Osteocyte (in vitro differentiated cells): ENCODE measurements at regions not wholly inside any gene's neighbourhood (a gene's known extent, or its start where the extent isn't known, plus 50 kb on each side); places are given as distances from the start of the nearest gene placed in this dataset.

ENCODE experiments used
- DNase-seq: peaks from one replicate; pipeline ENCODE4 v3.0.0; 2021; ENCODE audit warnings: mixed read lengths; ENCODE audit not compliant: unreplicated experiment; ENCODE audit errors: extremely low spot score
- H3K27ac Mint-ChIP-seq: one replicate; pipeline ENCODE4 v1.8.0; 2021; ENCODE audit warnings: mild to moderate bottlenecking, mixed read lengths; ENCODE audit not compliant: unreplicated experiment
- H3K27me3 Mint-ChIP-seq: one replicate; pipeline ENCODE4 v1.8.0; 2021; ENCODE audit warnings: mixed read lengths; ENCODE audit not compliant: unreplicated experiment
- H3K36me3 Mint-ChIP-seq: one replicate; pipeline ENCODE4 v1.8.0; 2021; ENCODE audit warnings: mixed read lengths; ENCODE audit not compliant: unreplicated experiment
- H3K4me1 Mint-ChIP-seq: one replicate; pipeline ENCODE4 v1.8.0; 2021; ENCODE audit warnings: mixed read lengths; ENCODE audit not compliant: unreplicated experiment
- H3K4me3 Mint-ChIP-seq: one replicate; pipeline ENCODE4 v1.8.0; 2021; ENCODE audit warnings: mild to moderate bottlenecking, moderate library complexity, mixed read lengths; ENCODE audit not compliant: unreplicated experiment
- H3K9me3 Mint-ChIP-seq: one replicate; pipeline ENCODE4 v1.8.0; 2021; ENCODE audit warnings: mixed read lengths; ENCODE audit not compliant: unreplicated experiment
- TF ChIP-seq, protein P1 (sequence below): fragments of 200-600 bp; sonication (generic); IDR thresholded peaks from 2 replicates; pipeline ENCODE4 v1.5.0; 2021; ENCODE audit warnings: antibody characterized with exemption, mild to moderate bottlenecking, moderate library complexity

DNA sequence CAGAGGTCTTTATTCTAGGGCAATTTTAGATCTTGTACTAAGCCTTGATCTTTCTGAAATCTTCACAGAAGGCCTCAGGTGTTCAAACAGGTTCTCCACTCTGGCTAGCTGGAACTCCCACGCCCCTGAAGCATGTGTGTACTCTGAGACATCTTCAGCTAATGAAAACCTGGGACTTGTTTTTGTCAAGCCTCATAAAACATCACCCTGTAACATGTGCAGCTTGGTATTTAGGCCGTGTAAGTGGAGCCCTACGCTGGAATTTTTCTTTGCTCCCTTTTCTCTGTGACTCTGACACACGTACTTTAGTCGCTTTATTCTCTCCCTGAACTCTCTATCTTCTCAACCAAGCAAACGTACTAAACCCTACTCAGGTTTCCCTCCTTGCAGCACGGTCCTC lies 701.9 kb upstream of the ZP4 start:
- Mint-ChIP-seq H3K9me3 (no peaks in the 10 kb centered on the region), H3K27ac (no peak overlapping the region), H3K36me3 (peaks cover 3% of the 10 kb centered on the region), H3K27me3 (no peaks in the 10 kb centered on the region), H3K4me1 (peaks cover 20% of the 10 kb centered on the region), H3K4me3 (no peak overlapping the region)
- no peak for DNase-seq
- TF ChIP-seq, protein P1, sequence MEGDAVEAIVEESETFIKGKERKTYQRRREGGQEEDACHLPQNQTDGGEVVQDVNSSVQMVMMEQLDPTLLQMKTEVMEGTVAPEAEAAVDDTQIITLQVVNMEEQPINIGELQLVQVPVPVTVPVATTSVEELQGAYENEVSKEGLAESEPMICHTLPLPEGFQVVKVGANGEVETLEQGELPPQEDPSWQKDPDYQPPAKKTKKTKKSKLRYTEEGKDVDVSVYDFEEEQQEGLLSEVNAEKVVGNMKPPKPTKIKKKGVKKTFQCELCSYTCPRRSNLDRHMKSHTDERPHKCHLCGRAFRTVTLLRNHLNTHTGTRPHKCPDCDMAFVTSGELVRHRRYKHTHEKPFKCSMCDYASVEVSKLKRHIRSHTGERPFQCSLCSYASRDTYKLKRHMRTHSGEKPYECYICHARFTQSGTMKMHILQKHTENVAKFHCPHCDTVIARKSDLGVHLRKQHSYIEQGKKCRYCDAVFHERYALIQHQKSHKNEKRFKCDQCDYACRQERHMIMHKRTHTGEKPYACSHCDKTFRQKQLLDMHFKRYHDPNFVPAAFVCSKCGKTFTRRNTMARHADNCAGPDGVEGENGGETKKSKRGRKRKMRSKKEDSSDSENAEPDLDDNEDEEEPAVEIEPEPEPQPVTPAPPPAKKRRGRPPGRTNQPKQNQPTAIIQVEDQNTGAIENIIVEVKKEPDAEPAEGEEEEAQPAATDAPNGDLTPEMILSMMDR, result no peak

DNA sequence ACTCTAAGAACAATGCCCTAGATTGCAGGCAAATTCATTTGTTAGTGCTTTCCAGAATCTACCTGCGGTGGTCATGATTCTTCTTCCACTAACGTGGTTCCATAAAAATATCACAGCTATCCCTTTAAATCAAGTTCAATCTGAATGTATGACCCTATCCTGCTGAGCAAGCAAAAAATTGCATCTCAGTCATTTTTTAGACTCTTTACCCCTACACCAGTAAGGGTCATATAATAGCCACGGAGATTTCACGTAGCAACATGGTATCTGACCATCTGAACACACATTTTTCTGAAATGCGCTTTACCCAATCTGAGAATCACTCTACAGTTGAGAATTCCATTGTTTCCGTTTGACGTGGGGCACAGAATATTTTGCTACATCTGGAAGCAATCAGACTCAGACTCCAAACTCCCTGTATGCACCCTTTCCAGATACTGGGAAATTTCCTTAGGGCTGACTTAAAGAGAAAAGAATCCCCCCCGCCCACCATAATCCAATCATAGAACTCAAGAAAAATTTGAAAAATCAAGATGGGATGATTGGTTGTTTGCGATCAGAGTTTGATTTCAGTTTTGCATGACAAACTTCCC lies 699.2 kb upstream of the ZP4 start:
- Mint-ChIP-seq H3K4me1 (peaks cover 23% of the 10 kb centered on the region), H3K27me3 (no peaks in the 10 kb centered on the region), H3K27ac (peak overlapping the region; percentile 88), H3K9me3 (no peaks in the 10 kb centered on the region), H3K36me3 (peaks cover 3% of the 10 kb centered on the region), H3K4me3 (peak overlapping the region; percentile 53)
- TF ChIP-seq, protein P1, result no peak
- DNase-seq, result no peak

DNA sequence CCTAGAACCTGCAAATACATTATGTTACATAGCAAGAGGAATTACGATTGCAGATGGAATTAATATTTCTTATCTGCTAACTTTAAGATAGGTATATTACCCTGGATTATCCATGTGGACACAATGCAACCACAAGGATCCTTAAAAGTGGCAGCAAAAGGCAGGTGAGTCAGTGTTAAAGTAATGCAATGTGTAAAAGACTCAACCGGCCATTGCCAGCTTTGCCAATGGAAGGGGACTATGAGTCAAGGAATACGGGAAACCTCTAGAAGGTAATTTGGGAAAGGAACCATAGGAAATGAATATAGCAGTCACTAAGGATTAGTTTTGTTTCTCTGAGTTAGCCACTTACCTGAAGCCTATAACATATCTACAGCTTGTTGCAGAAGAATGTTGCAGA lies 692.1 kb upstream of the ZP4 start:
- Mint-ChIP-seq H3K4me1 (peaks cover 8% of the 10 kb centered on the region), H3K27ac (no peak overlapping the region), H3K27me3 (no peaks in the 10 kb centered on the region), H3K9me3 (no peaks in the 10 kb centered on the region), H3K36me3 (no peaks in the 10 kb centered on the region), H3K4me3 (no peak overlapping the region)
- TF ChIP-seq, protein P1, result no peak
- DNase-seq, result no peak

DNA sequence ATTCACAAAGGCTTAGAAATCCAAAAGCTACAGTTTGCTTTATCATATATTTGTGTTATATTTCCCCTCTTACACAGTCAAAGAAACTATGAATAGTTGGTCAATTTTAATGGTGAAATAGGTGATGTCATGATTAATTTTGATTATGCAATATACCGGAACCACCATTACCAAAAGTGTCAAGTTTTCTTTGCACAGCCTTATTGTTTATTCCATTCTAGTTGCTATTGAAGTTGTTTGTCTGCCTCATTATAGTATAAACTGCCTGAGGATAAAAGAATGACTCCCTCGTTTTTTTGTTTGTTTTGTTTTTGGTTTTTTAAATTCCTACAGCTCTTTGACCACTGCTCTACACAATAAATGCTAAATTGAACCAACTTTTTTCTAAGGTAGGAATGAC lies 690.6 kb upstream of the ZP4 start:
- TF ChIP-seq, protein P1, result no peak
- Mint-ChIP-seq H3K27me3 (no peaks in the 10 kb centered on the region), H3K4me3 (no peak overlapping the region), H3K4me1 (peaks cover 5% of the 10 kb centered on the region), H3K27ac (no peak overlapping the region), H3K36me3 (peaks cover 2% of the 10 kb centered on the region), H3K9me3 (peaks cover 6% of the 10 kb centered on the region)
- DNase-seq, result no peak

DNA sequence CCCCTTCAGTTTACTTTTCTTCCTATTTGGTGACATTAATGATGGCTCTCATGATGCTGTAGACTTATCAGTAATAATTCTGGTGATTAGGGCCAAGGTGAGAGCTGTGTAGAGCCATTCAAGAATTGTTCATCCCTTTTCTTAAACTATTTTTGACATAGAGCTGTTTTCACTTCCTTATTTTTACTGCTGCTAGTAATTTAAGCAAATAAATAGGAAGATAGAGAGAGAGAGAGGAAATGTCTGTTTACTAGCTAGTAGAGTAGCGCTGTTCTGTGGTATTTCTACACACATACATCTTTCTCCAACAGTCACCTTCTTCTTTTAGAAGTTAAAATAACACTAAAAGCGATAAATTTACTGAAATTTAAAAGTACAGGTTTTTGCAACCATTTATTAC lies 678.0 kb upstream of the ZP4 start:
- Mint-ChIP-seq H3K4me3 (no peak overlapping the region), H3K36me3 (no peaks in the 10 kb centered on the region), H3K4me1 (peaks cover 5% of the 10 kb centered on the region), H3K27ac (no peak overlapping the region), H3K27me3 (no peaks in the 10 kb centered on the region), H3K9me3 (peaks cover 3% of the 10 kb centered on the region)
- TF ChIP-seq, protein P1, result no peak
- no peak for DNase-seq
